ENCODE measurements at regions not wholly inside any gene's neighbourhood (a gene's known extent, or its start where the extent isn't known, plus 50 kb on each side); places are given as distances from the start of the nearest gene placed in this dataset.
A peak's percentile ranks its signal among the peaks of the same experiment; 100 is the strongest.

GRCh38 chr10:75294518-75294865 lies 58.7 kb upstream of the COMTD1 start:
- Mint-ChIP-seq H3K27me3 (ENCODE audit: low read depth, poor library complexity) (peaks cover 8% of the 10 kb centered on the region), H3K4me3 (peak overlapping the region; percentile 76), H3K27ac (peak overlapping the region; percentile 82), H3K4me1 (peaks cover 32% of the 10 kb centered on the region), H3K36me3 (ENCODE audit: low read depth) (peaks cover 10% of the 10 kb centered on the region), H3K9me3 (peaks cover 21% of the 10 kb centered on the region)
- no peak for DNase-seq
- no peak for TF ChIP-seq CTCF (IDR thresholded peaks at IDR 0.05)

GRCh38 chr10:75294031-75294437 lies 58.3 kb upstream of the COMTD1 start:
- Mint-ChIP-seq H3K9me3 (peaks cover 17% of the 10 kb centered on the region), H3K4me3 (peak overlapping the region; percentile 76), H3K27me3 (ENCODE audit: low read depth, poor library complexity) (peaks cover 8% of the 10 kb centered on the region), H3K27ac (peak overlapping the region; percentile 82), H3K4me1 (peaks cover 32% of the 10 kb centered on the region), H3K36me3 (ENCODE audit: low read depth) (peaks cover 10% of the 10 kb centered on the region)
- no peak for DNase-seq
- no peak for TF ChIP-seq CTCF (IDR thresholded peaks at IDR 0.05)

GRCh38 chr10:75293446-75293820 lies 57.7 kb upstream of the COMTD1 start:
- DNase-seq: no peak
- TF ChIP-seq CTCF (IDR thresholded peaks at IDR 0.05): no peak
- Mint-ChIP-seq H3K9me3 (peaks cover 21% of the 10 kb centered on the region), H3K36me3 (ENCODE audit: low read depth) (peaks cover 10% of the 10 kb centered on the region), H3K4me1 (peaks cover 32% of the 10 kb centered on the region), H3K27me3 (ENCODE audit: low read depth, poor library complexity) (peaks cover 8% of the 10 kb centered on the region), H3K4me3 (no peak overlapping the region), H3K27ac (no peak overlapping the region)

GRCh38 chr10:75292794-75293445 lies 57.2 kb upstream of the COMTD1 start:
- peaks cover 33% of the 10 kb centered on the region for H3K4me1 Mint-ChIP-seq
- TF ChIP-seq CTCF (IDR thresholded peaks at IDR 0.05): no peak
- H3K27ac Mint-ChIP-seq: no peak overlapping the region
- peaks cover 12% of the 10 kb centered on the region for H3K36me3 Mint-ChIP-seq (ENCODE audit: low read depth)
- no peak overlapping the region for H3K4me3 Mint-ChIP-seq
- no peak for DNase-seq
- H3K9me3 Mint-ChIP-seq: peaks cover 25% of the 10 kb centered on the region
- H3K27me3 Mint-ChIP-seq (ENCODE audit: low read depth, poor library complexity): peaks cover 8% of the 10 kb centered on the region

GRCh38 chr10:75291805-75292204 lies 56.0 kb upstream of the COMTD1 start:
- peaks cover 44% of the 10 kb centered on the region for H3K4me1 Mint-ChIP-seq
- peaks cover 8% of the 10 kb centered on the region for H3K27me3 Mint-ChIP-seq (ENCODE audit: low read depth, poor library complexity)
- TF ChIP-seq CTCF (IDR thresholded peaks at IDR 0.05): no peak
- no peak for DNase-seq
- peaks cover 18% of the 10 kb centered on the region for H3K36me3 Mint-ChIP-seq (ENCODE audit: low read depth)
- H3K27ac Mint-ChIP-seq: no peak overlapping the region
- no peak overlapping the region for H3K4me3 Mint-ChIP-seq
- H3K9me3 Mint-ChIP-seq: peaks cover 36% of the 10 kb centered on the region

- Mint-ChIP-seq H3K27me3 (ENCODE audit: low read depth, poor library complexity) (peaks cover 11% of the 10 kb centered on the region), H3K9me3 (peaks cover 59% of the 10 kb centered on the region)
- no peak for TF ChIP-seq CTCF (IDR thresholded peaks at IDR 0.05)
These were observed 52.5 kb upstream of the COMTD1 start for GRCh38 chr10:75288140-75288711.

More at GRCh38 chr10:75288140-75288711, 52.5 kb upstream of the COMTD1 start:
- DNase-seq: no peak
- H3K4me1 Mint-ChIP-seq: peaks cover 60% of the 10 kb centered on the region
- H3K36me3 Mint-ChIP-seq (ENCODE audit: low read depth): peaks cover 18% of the 10 kb centered on the region
- no peak overlapping the region for H3K4me3 Mint-ChIP-seq
- H3K27ac Mint-ChIP-seq: no peak overlapping the region

Data from nephron progenitor cell (in vitro differentiated cells).